Hindlimb muscle (tissue), 1 donor: ENCODE measurements at regions not wholly inside any gene's neighbourhood (a gene's known extent, or its start where the extent isn't known, plus 50 kb on each side); places are given as distances from the start of the nearest gene placed in this dataset.

ENCODE experiments used
- DNase-seq: peaks from one replicate; pipeline ENCODE4 v3.0.0-alpha.2; 2013

DNA sequence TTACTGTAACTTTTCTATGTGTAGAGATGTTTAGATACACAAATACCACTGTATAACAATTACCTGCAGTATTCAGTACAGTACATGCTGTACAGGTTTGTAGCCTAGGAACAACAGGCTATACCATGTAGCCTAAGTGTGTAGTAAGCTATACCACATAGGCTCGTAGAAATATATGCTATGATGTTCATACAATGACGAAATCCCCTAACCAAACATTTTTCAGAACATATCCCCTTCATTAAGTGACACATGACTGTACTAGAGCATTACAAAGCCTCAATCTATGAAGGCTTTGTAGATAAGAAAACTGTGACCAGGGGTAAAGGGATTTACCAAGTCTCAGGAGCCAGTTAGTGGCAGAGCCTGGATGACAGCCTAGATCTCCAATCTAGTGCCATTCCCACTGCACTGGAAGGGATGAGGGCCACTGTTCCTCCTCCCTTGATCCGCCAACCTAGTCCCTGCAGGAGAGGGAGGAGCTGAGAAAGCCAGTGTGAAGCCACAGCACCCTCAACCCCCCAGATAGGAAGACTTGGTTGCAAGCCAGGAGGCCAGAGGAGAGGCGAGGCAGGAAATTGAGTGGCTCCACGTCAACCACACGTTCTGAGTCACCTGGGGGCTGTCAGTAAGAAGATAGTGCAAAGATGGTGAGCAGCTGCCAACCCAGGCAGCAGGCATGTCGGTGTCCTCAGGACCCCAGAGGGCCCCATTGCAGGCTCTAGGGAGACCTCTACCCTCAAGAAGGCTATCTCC lies 227.7 kb downstream of the BCOR start:
- no peak for DNase-seq

DNA sequence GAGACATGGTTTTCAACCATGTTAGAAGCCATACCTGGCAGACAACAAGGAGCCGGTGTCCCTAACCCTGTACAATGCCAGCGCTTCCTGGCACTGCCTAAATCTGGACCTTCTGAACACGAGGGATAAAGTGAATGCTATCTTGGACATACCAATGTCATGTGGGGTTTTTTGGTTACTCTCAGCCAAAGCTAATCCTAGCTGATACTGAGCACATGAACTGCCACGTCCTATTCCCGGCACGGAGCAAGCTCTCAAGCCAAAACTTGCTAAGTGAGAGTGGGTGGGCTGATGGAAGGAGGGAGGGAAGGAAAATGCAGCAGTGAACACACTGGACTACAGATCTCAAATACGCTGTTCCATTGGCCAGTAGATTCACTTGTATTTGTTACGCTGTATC lies 226.1 kb downstream of the BCOR start:
- DNase-seq, result no peak

DNA sequence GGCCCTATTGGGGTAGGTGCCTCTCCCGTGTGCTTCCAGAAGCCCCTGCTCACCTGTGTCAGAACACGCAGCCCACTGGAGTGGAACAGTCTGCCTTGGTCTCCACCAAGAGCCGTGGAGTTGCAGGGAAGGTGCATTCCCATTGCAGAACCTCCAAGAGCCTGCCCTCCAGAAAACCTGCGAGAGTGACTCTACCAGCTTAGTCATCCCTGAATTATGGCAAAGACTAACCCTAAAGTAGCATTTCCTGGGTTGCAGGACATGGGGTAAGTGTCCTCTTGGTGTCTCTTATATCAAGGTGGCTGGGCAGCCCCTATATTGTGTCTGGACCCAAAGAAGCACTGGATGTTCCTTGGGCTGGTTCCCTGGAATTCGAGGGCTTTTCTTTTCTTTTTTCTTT lies 224.6 kb downstream of the BCOR start:
- DNase-seq, result no peak

DNA sequence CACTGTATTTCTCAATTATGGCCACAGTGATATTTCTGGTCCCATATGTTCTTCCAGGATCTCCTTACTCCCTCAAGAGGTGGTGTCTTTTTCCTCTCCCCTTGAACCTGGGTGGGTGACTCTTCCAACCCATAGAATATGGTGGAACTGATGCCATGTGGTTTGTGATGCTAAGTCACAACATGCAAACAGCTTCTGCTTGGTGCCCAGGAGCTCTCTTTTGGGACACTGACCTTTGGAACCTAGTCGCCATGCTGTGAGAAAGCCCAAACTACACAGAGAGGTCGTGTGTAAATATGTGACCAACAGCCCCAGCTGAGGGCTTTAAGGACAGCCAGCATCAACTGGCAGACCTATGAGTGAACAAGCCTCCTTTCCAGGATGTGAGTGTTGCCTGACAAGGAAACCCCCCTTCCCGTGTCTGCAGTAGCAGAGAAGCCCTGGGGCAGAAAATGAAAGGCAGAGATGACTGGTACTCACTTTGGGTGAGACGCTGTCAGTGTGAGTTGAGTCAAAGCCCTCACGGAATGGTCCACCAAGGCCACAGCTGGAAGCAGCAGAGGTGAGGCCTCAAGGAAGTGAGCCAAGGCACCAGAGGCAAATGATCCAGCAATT lies 223.4 kb downstream of the BCOR start:
- DNase-seq, result no peak

DNA sequence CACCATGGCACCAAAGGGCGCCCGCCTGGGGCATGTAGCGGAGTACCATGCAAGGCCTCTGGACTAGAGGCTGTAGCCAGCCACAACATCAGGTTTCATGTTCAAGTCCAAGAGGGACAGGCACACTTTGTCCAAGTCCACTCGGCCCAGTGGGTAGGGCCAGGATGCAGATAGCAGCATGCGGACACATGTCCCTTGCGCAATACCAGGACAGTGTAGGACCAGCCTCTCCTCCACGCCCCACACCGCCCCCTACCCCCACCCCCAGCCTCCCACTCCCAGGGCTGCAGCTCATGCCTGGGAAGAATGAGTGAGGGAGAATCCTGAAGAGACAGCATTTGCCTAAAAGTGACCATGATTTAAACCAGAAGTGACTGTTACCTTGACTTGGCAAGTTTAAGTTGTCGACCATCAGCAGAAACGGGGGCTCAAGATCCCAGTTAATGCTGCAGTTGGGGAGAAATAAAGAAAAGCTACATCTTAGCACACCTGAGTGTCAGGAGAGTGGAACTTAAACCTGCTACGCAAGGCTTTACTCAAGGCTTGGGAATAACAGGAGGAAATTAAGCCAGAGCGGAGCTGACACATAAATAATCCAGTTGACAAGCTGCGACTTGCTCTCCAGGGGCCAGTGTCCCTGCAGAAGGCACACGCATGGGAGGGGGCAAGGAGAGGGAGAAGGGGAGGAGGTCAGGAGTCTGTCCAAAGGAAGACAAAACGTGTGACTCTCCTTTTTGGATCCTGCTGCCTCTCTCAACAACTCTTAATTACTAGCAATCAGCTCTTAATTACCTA lies 221.7 kb downstream of the BCOR start:
- no peak for DNase-seq

DNA sequence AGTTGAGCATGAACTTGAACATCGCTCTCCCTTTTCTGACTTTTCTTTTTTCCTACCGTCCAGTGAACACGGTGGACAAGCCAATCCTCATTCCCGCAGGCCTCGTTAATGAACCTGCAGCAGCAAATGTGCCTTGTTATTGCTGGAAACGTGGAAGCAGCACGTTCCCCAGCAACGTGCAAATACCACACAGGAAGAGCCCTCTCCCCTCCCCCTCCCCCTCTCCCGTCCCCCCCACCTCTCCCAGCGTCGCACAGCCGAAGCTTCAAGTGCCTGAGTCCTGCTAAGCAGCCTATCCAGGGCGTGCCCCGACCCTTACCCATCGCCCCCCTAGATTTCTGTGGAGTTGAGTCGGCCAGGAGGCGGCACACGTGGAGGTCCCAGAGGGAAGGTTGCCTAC lies 219.9 kb downstream of the BCOR start:
- DNase-seq, result no peak

DNA sequence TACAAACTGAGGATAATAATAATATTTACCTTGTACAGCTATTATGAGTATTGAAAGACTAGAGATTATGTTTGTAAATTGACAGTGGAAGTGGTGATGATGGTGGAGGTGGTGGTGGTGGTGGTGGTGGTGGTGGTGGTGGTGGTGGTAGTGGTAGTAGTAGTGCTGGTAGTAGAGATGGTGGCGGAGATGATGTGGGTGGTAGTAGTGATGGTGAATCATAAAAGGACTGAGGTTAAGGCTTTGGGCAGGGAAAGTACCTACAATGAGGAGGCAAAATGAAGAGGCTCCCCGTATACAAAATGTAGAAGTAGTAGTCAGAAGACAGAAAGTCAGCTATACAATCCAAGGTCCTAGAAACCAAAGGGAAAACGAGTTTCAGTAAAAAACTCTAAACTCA lies 214.1 kb downstream of the BCOR start:
- DNase-seq, result no peak

DNA sequence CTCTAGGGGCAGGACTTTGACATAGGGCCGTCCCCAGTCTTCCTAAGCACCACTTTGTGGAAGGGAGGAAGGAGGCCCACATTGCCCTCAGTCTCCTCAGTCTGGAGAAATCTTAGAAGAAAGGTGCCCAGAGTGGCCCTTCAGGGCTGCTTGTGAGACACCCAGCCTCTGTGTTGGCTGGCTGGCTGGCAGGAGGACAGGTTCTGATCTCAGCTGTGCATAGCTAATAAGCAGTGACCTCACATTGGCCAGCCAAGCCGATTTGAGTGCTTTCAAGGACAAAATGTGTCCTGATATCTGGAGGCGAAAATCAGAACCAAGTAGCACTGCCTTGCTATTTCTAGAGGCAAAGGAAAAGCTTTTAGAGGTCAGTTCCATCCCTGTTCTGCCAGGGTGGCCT lies 211.5 kb downstream of the BCOR start:
- no peak for DNase-seq

DNA sequence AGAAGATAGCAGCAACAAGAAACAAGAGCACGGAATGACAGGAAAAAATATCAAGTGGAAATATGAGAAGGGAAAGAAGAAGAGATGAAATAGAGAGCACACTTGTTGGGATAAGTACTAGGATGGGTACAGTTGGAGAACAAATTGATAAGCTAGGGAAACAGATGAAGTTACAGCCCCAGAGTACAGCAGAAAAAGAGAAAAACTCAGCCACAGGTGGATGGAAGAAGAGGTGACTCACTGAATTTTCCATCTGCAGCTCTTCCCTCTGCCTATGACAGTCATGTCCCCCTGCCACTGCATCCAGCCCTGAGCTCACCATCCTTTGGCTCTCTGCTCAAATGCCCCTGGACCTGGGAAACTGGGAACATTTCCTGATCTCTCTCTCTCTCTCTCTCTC lies 209.0 kb downstream of the BCOR start:
- no peak for DNase-seq

DNA sequence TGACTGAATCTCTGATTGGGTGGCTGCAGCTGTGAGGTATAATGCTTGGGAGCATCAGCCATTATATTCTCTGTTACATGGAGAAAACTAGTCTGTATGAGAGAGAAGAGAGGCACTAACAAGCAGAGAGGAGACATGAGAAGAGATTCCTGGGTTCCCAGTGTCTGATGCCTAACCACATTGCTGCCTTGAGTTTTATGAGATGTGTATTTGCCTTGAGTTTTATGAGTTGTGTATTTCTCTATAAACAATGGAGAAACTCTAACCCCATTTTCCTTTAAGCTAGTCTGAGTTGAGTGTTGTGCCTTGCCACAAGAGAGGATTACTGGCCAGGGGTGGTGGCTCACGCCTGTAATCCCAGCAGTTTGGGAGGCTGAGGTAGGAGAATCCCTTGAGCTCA lies 208.1 kb downstream of the BCOR start:
- no peak for DNase-seq

DNA sequence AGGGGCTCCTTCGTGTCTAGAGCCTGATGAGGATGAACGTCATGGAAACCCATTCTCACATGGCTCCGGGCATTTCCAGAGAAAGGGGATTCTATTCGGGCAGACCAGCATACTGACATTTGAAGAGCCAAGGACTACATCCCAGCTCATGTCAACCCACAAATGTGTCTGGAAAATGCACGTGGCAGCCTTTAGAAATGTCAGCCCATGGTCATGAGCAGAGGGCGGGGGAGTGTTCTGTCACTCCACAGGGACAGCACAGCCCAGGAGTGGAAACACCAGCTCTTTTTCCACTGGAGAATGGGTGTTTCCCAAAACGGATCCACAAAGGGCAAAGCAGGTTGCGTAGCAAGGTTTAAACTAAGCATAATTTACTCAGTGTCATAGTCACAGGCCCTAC lies 207.0 kb downstream of the BCOR start:
- no peak for DNase-seq

DNA sequence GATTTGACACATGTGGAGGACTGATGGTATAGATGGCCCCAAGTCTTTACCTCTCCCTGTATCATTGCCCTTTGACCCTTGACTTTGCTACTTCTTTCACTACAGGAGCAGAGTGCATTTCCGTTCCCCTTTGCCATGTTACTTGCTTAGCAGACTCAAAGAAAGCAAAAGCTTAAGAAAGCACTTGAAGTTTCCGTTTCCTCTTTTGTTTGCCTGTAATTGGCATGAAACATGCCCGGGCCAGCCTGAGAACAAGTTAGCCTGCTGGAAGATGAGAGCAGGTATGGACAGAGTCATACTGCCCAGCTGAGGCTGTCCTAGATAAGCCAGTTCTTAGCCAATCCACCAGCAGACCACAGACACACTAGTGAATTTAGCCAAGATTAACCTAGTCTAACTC lies 206.0 kb downstream of the BCOR start:
- DNase-seq, result no peak

DNA sequence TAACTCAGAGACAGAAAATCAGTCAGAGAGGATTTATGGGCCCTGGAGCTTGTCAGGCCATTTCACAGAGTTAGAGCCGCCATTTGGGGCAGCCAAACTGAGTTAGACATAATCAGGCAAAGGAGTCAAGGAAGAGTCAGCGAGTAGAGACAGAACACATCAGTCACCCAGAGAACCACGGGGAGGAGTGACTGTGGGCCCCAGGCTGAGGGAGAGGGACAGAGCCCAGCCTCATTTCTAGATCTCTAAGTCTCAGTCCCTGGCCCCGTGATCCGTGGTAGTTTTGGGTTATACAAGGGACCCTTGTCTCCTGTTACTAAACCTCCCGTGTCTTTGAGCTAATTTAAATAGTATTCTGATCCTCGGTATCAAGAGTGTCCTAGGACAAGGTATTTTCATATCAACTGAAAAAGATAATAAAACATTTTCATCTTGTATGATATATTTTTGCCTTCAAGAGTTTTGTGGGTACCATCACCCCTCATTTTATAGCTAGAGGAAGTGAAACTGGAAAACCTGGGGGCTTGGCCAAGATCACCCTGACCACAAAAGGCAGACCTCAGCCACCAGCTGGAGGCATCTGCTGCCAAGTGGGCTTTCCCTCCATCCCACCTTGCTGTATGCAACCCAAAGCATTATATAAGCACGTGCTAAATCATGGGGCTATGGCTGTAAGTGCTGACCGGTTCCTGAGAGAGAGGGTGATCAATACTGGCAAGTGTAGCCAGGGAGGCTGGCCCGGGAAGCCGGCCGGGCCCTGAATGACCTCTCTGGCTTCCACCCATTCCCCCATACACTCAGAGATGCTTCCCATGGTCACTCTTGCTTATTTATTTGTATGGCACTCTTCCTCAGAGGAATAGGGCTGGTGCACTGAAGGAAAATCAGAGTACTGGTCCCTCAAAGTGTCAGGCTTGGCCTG lies 204.1 kb downstream of the BCOR start:
- no peak for DNase-seq

DNA sequence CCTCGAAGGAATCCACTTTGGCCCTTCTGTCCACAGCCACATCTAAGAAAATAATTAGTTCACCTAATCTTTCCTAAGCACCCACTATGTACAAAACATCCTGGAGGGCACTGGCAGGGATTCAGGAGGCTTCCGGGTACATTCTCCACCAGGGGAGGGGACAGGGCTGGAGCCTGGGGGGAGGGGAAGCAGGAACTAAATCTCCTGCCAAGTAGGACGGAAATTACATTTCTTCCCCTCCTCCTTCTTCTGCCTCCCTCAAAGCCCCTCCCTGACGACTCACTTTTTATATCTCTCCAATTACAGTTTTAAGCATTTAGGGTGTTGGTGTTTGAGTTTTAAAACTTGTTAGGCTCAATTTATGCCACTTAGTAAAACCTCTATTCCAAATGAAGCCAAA lies 203.1 kb downstream of the BCOR start:
- DNase-seq, result no peak

DNA sequence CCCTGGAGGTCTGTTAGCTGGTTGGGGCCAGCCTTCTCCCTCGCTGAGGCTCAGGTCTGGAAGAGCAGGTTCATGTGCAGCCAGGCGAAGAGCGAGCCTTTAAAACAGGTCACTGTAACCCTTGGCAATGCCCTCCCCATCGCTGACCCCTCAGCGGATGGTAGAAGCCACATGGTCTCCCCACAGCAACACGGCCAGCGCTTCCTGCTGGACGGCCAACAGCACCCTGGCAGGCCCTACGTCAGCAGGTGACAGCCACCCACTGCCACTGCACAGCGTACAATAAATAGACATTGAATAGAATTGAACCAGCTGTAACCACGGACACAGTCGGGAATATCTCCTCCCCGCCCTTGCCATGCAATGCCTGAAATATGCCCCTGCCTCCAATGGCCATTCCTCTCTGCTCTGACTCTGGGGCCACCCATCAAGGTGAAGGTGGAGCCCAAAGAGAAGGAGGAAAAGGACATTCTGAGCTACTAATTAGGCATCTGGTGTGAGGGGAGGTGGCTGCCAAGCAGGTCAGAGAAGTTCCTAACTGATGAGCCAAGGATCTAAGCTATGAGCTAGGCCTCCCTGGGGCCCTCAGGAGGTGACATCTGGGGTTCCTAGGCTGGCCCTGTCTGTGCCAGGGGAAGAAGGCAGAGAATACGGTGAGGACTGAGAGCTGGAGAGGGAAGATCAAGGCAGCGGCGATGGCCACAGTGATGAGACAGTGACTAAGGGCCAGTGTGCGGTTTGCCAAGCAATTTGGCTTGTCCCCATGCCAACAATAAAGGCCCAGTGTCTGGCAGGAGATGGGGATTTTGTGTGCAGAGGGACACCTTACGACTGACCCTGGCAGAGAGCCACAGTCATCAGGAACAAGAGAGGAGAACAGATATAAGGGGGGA lies 202.3 kb downstream of the BCOR start:
- DNase-seq, result no peak

DNA sequence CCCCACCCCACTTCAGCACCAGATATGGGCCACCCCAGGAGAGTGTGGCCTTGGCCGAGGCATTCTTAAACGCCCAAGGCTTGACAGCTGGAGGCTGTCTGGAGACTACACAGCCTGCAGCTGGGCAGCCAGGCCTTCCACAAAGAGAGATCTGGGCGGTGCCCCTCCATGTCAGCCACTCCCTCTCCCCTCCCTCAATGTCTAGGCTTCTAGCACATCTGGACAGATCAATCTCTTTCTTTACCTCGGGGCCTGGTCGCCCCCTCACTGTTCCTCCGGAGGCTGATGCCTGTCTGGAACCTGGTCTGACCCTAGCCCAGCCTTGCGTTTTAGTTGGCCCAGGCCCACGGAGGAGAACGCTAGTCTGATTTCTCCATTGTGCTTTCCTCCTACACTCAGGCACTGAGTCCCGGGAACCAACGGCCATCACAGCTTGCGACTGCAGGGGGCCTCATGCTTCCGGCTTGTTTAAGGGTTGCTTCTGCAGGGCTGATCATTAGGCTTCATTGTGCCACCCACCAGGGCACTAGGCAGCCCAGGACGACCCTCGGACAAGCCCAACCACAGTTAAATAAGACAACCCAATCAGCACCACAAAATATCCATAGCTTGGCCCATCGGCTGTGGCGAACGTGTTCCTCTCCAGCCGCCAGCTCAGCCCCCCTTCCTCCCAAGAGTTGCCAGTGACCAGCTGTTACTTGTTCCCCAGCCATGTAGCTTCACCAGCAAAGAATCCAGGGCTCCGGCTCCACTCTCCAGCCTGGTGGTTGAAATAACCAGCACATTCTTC lies 200.6 kb downstream of the BCOR start:
- DNase-seq, result no peak

DNA sequence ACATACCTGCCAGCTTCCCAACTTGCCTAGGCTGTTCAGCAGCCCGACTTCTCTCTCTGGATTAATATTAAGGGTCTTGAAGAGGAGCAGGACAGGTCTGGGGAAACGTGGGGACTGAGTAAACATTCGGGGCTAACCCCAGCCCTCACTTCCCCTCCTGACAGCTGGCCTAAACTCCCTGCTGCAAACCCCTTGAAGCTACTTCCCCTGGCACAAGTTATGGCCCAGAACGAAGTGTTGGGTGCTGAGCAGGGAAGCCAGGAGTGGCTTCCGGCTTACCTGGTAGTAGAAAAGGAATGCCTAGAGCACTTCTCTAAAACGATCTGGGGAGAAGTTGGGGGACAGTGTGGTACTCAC lies 200.0 kb downstream of the BCOR start:
- DNase-seq, result no peak

DNA sequence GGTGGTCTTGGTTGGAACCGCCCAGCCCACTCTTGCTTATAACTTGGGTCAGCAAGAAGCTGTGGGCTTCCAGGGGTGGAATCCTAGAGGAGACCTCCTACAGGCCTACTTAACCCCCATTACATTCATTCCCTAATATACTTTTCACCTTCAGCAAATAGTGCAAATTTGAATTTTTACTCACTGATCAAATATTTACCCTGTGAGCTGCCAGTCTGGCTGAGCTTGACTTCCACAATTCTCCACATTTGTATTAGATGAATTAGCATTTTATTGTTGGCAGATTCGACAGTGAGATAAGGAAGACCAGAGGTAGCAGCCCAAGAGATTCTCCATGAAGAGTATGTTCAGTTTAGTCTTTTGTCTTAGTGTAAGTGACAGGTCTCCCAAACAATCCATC lies 199.6 kb downstream of the BCOR start:
- DNase-seq, result no peak

DNA sequence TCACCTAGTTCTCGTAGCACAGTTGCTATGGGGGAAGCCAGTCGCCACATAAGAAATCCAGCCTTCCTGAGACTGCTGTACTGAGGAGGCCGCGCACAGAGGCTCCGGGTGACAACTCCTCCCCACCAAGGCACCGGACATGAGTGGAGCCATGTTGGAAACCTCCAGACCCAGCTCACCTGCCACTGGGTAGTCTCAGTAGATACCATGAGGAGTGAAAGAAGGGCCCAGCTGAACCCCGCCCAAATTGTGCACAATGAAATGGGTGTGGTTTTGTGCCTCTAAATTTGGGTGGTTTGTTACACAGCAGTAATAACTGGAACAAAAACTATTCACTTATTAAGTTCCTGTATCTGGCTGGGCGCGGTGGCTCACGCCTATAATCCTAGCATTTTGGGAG lies 198.7 kb downstream of the BCOR start:
- DNase-seq, result no peak

DNA sequence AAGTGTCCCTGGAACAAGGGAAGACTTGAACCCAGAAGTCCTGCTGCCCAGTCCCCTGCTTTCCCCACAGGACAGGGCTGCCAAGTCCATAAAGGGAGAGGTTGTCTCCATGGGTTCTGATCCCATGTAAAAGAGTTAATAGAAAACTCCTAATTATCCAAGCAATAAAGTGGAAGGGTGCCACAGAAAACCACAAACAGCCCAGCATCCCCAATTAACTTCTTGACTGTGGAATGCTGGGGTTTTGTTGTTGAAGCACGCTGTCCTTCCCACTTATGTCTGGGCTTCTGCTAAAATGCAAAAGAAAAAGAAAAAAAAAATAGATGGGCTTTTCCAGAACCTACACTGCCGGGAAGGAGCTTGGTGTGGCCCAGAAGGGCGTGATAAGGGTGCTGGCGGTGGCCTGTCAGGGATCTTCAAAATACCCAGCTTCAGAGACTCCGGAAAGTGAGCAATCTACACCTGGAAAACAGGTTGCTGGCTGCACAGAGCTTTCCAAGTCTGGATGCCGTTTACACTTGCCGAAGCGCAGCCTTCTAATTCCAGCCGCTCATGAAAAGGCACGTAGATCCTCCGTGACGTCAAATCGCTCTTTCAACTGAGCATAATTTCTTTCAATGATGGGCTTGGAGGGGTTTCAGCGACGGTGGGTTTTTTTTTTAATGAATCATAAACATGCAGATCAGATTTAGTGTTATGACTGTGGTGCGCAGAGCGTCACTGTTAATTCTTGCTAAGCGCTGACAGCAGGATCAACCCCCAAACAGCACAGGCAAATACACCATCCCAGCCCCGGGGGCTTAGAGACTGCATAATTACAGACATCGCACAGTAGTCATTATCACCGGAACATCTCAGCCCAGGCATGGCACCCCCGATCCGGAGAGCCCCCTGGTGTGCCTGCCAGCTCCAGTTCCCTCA lies 197.6 kb downstream of the BCOR start:
- no peak for DNase-seq
